HG03135 (cell line): ENCODE measurements at regions not wholly inside any gene's neighbourhood (a gene's known extent, or its start where the extent isn't known, plus 50 kb on each side); places are given as distances from the start of the nearest gene placed in this dataset.

Source experiments
- ATAC-seq: cut with Tn5 transposase; IDR thresholded peaks from one replicate; pipeline ENCODE4 v1.9.1; 2021; ENCODE audit warnings: mild to moderate bottlenecking, moderate library complexity; ENCODE audit not compliant: unreplicated experiment

- no peak for ATAC-seq
These were observed 564.2 kb downstream of the TFAP2B start for GRCh38 chr6:51382847-51383246.

GRCh38 chr6:51384736-51385135, 566.1 kb downstream of the TFAP2B start:
- no peak for ATAC-seq

GRCh38 chr6:51386347-51386836, 567.7 kb downstream of the TFAP2B start:
- ATAC-seq, result no peak

- no peak for ATAC-seq
These were observed 569.2 kb downstream of the TFAP2B start for GRCh38 chr6:51387907-51388306.

GRCh38 chr6:51394061-51394460, 575.4 kb downstream of the TFAP2B start:
- no peak for ATAC-seq

- ATAC-seq, result peak; percentile 66
These were observed 577.9 kb downstream of the TFAP2B start for GRCh38 chr6:51396583-51396982.

- no peak for ATAC-seq
These were observed 579.5 kb downstream of the TFAP2B start for GRCh38 chr6:51398064-51398705.

GRCh38 chr6:51398793-51399192, 580.1 kb downstream of the TFAP2B start:
- no peak for ATAC-seq

GRCh38 chr6:51410453-51410852, 591.8 kb downstream of the TFAP2B start:
- ATAC-seq, result no peak

GRCh38 chr6:51411496-51412125, 592.9 kb downstream of the TFAP2B start:
- no peak for ATAC-seq

- ATAC-seq, result no peak
These were observed 595.7 kb downstream of the TFAP2B start for GRCh38 chr6:51414361-51414760.

- no peak for ATAC-seq
These were observed 596.8 kb downstream of the TFAP2B start for GRCh38 chr6:51415501-51415900.

GRCh38 chr6:51429017-51429712, 610.5 kb downstream of the TFAP2B start:
- ATAC-seq, result no peak

GRCh38 chr6:51430589-51430988, 611.9 kb downstream of the TFAP2B start:
- ATAC-seq, result no peak

- ATAC-seq, result no peak
These were observed 613.8 kb downstream of the TFAP2B start for GRCh38 chr6:51432481-51432880.

GRCh38 chr6:51450248-51450957, 631.7 kb downstream of the TFAP2B start:
- ATAC-seq, result no peak

GRCh38 chr6:51450958-51451357, 632.3 kb downstream of the TFAP2B start:
- no peak for ATAC-seq

GRCh38 chr6:51456282-51456681, 631.1 kb downstream of the PKHD1 start:
- no peak for ATAC-seq

- peak; percentile 96 for ATAC-seq
These were observed 627.5 kb downstream of the PKHD1 start for GRCh38 chr6:51459958-51460357.

- no peak for ATAC-seq
These were observed 624.5 kb downstream of the PKHD1 start for GRCh38 chr6:51462896-51463295.

GRCh38 chr6:51463321-51463720, 624.1 kb downstream of the PKHD1 start:
- no peak for ATAC-seq
